Body of pancreas (tissue), 4 donors: ENCODE measurements at regions not wholly inside any gene's neighbourhood (a gene's known extent, or its start where the extent isn't known, plus 50 kb on each side); places are given as distances from the start of the nearest gene placed in this dataset.

Experiments
- CTCF ChIP-seq, 7 experiments: fragments of 450-650 bp in 4 of 7; fragments of 200-600 bp in 3 of 7; sonication (generic) in 3 of 7; IDR thresholded peaks; one replicate each; pipeline ENCODE4 v1.5.1; 2016 to 2019; ENCODE audit warnings: antibody characterized with exemption in 7 of 7
- POLR2A ChIP-seq, 3 donors: fragments of 450-650 bp; IDR thresholded peaks; one replicate each; pipeline ENCODE4 v1.6.1; 2016; ENCODE audit warnings: antibody characterized with exemption in 3 of 3, mild to moderate bottlenecking in 2 of 3

- TF ChIP-seq CTCF (IDR thresholded peaks at IDR 0.05) (no peak), POLR2A (IDR thresholded peaks at IDR 0.05) (no peak)
These were observed 153.8 kb downstream of the COL6A3 start for GRCh38 chr2:237260039-237260620.
